H9 (cell line): ENCODE measurements at regions not wholly inside any gene's neighbourhood (a gene's known extent, or its start where the extent isn't known, plus 50 kb on each side); places are given as distances from the start of the nearest gene placed in this dataset.

ENCODE experiments used
- DNase-seq: peaks from one replicate; pipeline ENCODE4 v3.0.0-alpha.2; 2017
- H2AFZ ChIP-seq: one replicate; pipeline ENCODE4 v1.6.1; 2013; ENCODE audit warnings: mild to moderate bottlenecking, low read length, control low read depth, moderate library complexity
- H2AK5ac ChIP-seq: 2 replicates; pipeline ENCODE4 v1.6.1; 2013; ENCODE audit warnings: low read length, control low read depth, mixed read lengths; ENCODE audit not compliant: insufficient read length
- H2BK120ac ChIP-seq: one replicate; pipeline ENCODE4 v1.6.1; 2013; ENCODE audit warnings: low read depth, mild to moderate bottlenecking, low read length, control low read depth, inconsistent platforms; ENCODE audit not compliant: poor library complexity, severe bottlenecking
- H2BK12ac ChIP-seq: 2 replicates; pipeline ENCODE4 v1.6.1; 2013; ENCODE audit warnings: low read length, control low read depth, mixed read lengths, low read depth; ENCODE audit not compliant: insufficient read length
- H2BK15ac ChIP-seq: 2 replicates; pipeline ENCODE4 v1.6.1; 2013; ENCODE audit warnings: low read depth, low read length, control low read depth
- H2BK20ac ChIP-seq: one replicate; pipeline ENCODE4 v1.6.1; 2013; ENCODE audit warnings: low read depth, mild to moderate bottlenecking, low read length, control low read depth, inconsistent platforms; ENCODE audit not compliant: poor library complexity, severe bottlenecking
- H2BK5ac ChIP-seq: 2 replicates; pipeline ENCODE4 v1.6.1; 2013; ENCODE audit warnings: low read length, control low read depth, mixed read lengths; ENCODE audit not compliant: insufficient read length
- H3K14ac ChIP-seq: 2 replicates; pipeline ENCODE4 v1.6.1; 2013; ENCODE audit warnings: low read length, control low read depth; ENCODE audit not compliant: insufficient read depth
- H3K18ac ChIP-seq: 2 replicates; pipeline ENCODE4 v1.6.1; 2013; ENCODE audit warnings: low read depth, mild to moderate bottlenecking, mixed read lengths, low read length, control low read depth; ENCODE audit not compliant: insufficient read length
- H3K23ac ChIP-seq: 2 replicates; pipeline ENCODE4 v1.6.1; 2013; ENCODE audit warnings: low read length, control low read depth, mixed read lengths, low read depth; ENCODE audit not compliant: insufficient read length
- H3K23me2 ChIP-seq: 2 replicates; pipeline ENCODE4 v1.6.1; 2013; ENCODE audit warnings: low read depth, mild to moderate bottlenecking, mixed read lengths, low read length, control low read depth; ENCODE audit not compliant: insufficient read length, poor library complexity, severe bottlenecking
- H3K27ac ChIP-seq: 2 replicates; pipeline ENCODE4 v1.5.1; 2013; ENCODE audit warnings: low read length, control low read depth, mixed read lengths, low read depth; ENCODE audit not compliant: insufficient read length
- H3K27me3 ChIP-seq: 2 replicates; pipeline ENCODE4 v1.6.1; 2013; ENCODE audit warnings: low read length, control low read depth, inconsistent platforms; ENCODE audit not compliant: insufficient read depth
- H3K4ac ChIP-seq: 2 replicates; pipeline ENCODE4 v1.6.1; 2013; ENCODE audit warnings: low read depth, mild to moderate bottlenecking, control low read depth, inconsistent platforms, low read length, moderate library complexity
- H3K4me1 ChIP-seq: 2 replicates; pipeline ENCODE4 v1.6.1; 2013; ENCODE audit warnings: low read length, control low read depth, inconsistent platforms; ENCODE audit not compliant: insufficient read depth
- H3K4me2 ChIP-seq: 2 replicates; pipeline ENCODE4 v1.6.1; 2013; ENCODE audit warnings: low read length, control low read depth, mixed read lengths; ENCODE audit not compliant: insufficient read length, insufficient read depth
- H3K56ac ChIP-seq: 2 replicates; pipeline ENCODE4 v1.6.1; 2013; ENCODE audit warnings: low read depth, mild to moderate bottlenecking, mixed read lengths, low read length, control low read depth; ENCODE audit not compliant: insufficient read length
- H3K79me1 ChIP-seq: 2 replicates; pipeline ENCODE4 v1.6.1; 2013; ENCODE audit warnings: low read depth, mild to moderate bottlenecking, moderate library complexity, low read length, control low read depth, inconsistent platforms; ENCODE audit not compliant: insufficient read depth, poor library complexity, severe bottlenecking
- H3K79me2 ChIP-seq: 2 replicates; pipeline ENCODE4 v1.6.1; 2013; ENCODE audit warnings: low read length, control low read depth, inconsistent platforms; ENCODE audit not compliant: insufficient read depth
- H3K9ac ChIP-seq: 2 replicates; pipeline ENCODE4 v1.6.1; 2013; ENCODE audit warnings: low read length, control low read depth, mixed read lengths; ENCODE audit not compliant: insufficient read length; ENCODE audit errors: extremely low read depth
- H3K9me3 ChIP-seq: one replicate; pipeline ENCODE4 v1.6.1; 2013; ENCODE audit warnings: low read depth, low read length, inconsistent platforms; ENCODE audit not compliant: control insufficient read depth
- H3T11ph ChIP-seq: one replicate; pipeline ENCODE4 v1.6.1; 2013; ENCODE audit warnings: mild to moderate bottlenecking, low read length, control low read depth, inconsistent platforms
- H4K20me1 ChIP-seq: one replicate; pipeline ENCODE4 v1.6.1; 2013; ENCODE audit not compliant: control insufficient read depth, insufficient read length, insufficient read depth
- H4K5ac ChIP-seq: 2 replicates; pipeline ENCODE4 v1.6.1; 2013; ENCODE audit warnings: low read depth, mild to moderate bottlenecking, mixed read lengths, low read length, control low read depth; ENCODE audit not compliant: insufficient read length
- H4K8ac ChIP-seq: replicated peaks from 2 replicates; pipeline ENCODE4 v1.6.1; 2013; ENCODE audit warnings: low read length, control low read depth, mixed read lengths, low read depth; ENCODE audit not compliant: insufficient read length
- H4K91ac ChIP-seq: 2 replicates; pipeline ENCODE4 v1.6.1; 2013; ENCODE audit warnings: low read depth, mild to moderate bottlenecking, moderate library complexity, mixed read lengths, low read length, control low read depth; ENCODE audit not compliant: insufficient read length
- H3K27ac Mint-ChIP-seq, 3 experiments: 2 replicates in 2 of 3; 3 replicates in 1 of 3; pipeline ENCODE4 v1.8.0; 2020 to 2021; ENCODE audit warnings: mixed read lengths in 3 of 3, mild to moderate bottlenecking in 1 of 3, moderate library complexity in 1 of 3
- H3K27me3 Mint-ChIP-seq: 2 replicates; pipeline ENCODE4 v1.8.0; 2021; ENCODE audit warnings: low read depth, mild to moderate bottlenecking, moderate library complexity, mixed read lengths
- H3K36me3 Mint-ChIP-seq, 3 experiments: 2 replicates in 2 of 3; 3 replicates in 1 of 3; pipeline ENCODE4 v1.8.0; 2020 to 2021; ENCODE audit warnings: low read depth in 3 of 3, mixed read lengths in 3 of 3; ENCODE audit not compliant: insufficient read depth in 1 of 3
- H3K4me1 Mint-ChIP-seq, 2 experiments: 2 replicates each; pipeline ENCODE4 v1.8.0; 2020; ENCODE audit warnings: mixed read lengths in 2 of 2
- H3K4me3 Mint-ChIP-seq, 2 experiments: 2 replicates in 1 of 2; 3 replicates in 1 of 2; pipeline ENCODE4 v1.8.0; 2020 to 2021; ENCODE audit warnings: mild to moderate bottlenecking in 2 of 2, mixed read lengths in 2 of 2, moderate library complexity in 1 of 2
- H3K9me3 Mint-ChIP-seq, 2 experiments: 2 replicates in 1 of 2; 3 replicates in 1 of 2; pipeline ENCODE4 v1.8.0; 2020; ENCODE audit warnings: mild to moderate bottlenecking in 2 of 2, mixed read lengths in 2 of 2, moderate library complexity in 1 of 2
- WGBS: extraction: QIAGEN DNeasy Blood & Tissue Kit; methylation state at CpG from one replicate; pipeline ENCODE4 v1.1.7; 2013; ENCODE audit warnings: missing lambda C conversion rate, low lambda C conversion rate, mixed read lengths; ENCODE audit not compliant: insufficient read length; ENCODE audit errors: extremely low coverage; 5-methylcytosine and 5-hydroxymethylcytosine counted together
- TF ChIP-seq, protein P1 (sequence below): fragments of 200-600 bp; sonication (generic); conservative IDR thresholded peaks from 3 replicates; pipeline ENCODE4 v1.8.0; 2021; ENCODE audit warnings: antibody characterized with exemption, mild to moderate bottlenecking

DNA sequence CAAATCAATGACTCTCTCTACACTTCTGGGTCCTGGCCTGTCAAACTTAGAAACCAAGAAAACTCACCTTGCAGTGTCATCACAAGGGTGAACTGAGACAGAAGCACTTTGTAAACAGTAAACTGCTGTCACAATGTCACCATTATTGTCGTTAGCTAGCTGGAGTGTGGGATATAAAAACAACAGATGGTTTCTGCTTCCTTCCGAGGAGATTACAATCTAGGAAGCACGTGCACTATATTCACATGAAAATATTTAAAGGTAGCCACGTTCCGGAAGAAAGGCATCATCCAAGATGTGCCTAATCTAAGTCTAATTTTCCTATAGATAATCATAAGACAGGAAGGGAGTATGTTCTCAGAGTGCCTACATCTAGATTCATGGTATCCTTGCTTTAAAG lies 64.7 kb upstream of the ACSL1 start:
- Mint-ChIP-seq H3K9me3 (no peaks in the 10 kb centered on the region; a peak in 1 of 5 replicates), H3K27ac (no peak overlapping the region), H3K4me1 (no peaks in the 10 kb centered on the region), H3K36me3 (no peaks in the 10 kb centered on the region; a peak in 1 of 7 replicates), H3K4me3 (no peak overlapping the region), H3K27me3 (no peaks in the 10 kb centered on the region; the same call in 1 of the 2 replicates)
- Histone ChIP-seq H3K4me2 (no peak overlapping the region), H2BK120ac (no peak overlapping the region), H3T11ph (no peak overlapping the region), H4K8ac (no peak overlapping the region), H3K14ac (no peak overlapping the region), H2BK15ac (no peak overlapping the region), H2AFZ (no peak overlapping the region), H2AK5ac (no peak overlapping the region), H3K79me1 (no peaks in the 10 kb centered on the region), H3K18ac (no peak overlapping the region), H2BK5ac (no peak overlapping the region), H2BK12ac (no peak overlapping the region), H4K91ac (no peak overlapping the region), H3K4ac (no peak overlapping the region), H3K23me2 (no peaks in the 10 kb centered on the region), H3K4me1 (no peaks in the 10 kb centered on the region), H3K56ac (no peak overlapping the region), H3K27ac (no peak overlapping the region), H3K9me3 (no peaks in the 10 kb centered on the region), H3K9ac (no peak overlapping the region), H4K5ac (no peak overlapping the region), H3K23ac (no peak overlapping the region), H3K79me2 (no peaks in the 10 kb centered on the region), H4K20me1 (no peaks in the 10 kb centered on the region), H3K27me3 (no peaks in the 10 kb centered on the region; the same call in 1 of the 2 replicates), H2BK20ac (no peak overlapping the region)
- no peak for DNase-seq
- no CpG with 5 or more reads among the region's 5 CpGs for WGBS
- TF ChIP-seq, protein P1, sequence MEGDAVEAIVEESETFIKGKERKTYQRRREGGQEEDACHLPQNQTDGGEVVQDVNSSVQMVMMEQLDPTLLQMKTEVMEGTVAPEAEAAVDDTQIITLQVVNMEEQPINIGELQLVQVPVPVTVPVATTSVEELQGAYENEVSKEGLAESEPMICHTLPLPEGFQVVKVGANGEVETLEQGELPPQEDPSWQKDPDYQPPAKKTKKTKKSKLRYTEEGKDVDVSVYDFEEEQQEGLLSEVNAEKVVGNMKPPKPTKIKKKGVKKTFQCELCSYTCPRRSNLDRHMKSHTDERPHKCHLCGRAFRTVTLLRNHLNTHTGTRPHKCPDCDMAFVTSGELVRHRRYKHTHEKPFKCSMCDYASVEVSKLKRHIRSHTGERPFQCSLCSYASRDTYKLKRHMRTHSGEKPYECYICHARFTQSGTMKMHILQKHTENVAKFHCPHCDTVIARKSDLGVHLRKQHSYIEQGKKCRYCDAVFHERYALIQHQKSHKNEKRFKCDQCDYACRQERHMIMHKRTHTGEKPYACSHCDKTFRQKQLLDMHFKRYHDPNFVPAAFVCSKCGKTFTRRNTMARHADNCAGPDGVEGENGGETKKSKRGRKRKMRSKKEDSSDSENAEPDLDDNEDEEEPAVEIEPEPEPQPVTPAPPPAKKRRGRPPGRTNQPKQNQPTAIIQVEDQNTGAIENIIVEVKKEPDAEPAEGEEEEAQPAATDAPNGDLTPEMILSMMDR = no peak
